ENCODE measurements at regions not wholly inside any gene's neighbourhood (a gene's known extent, or its start where the extent isn't known, plus 50 kb on each side); places are given as distances from the start of the nearest gene placed in this dataset.
A peak's percentile ranks its signal among the peaks of the same experiment; 100 is the strongest.

DNA sequence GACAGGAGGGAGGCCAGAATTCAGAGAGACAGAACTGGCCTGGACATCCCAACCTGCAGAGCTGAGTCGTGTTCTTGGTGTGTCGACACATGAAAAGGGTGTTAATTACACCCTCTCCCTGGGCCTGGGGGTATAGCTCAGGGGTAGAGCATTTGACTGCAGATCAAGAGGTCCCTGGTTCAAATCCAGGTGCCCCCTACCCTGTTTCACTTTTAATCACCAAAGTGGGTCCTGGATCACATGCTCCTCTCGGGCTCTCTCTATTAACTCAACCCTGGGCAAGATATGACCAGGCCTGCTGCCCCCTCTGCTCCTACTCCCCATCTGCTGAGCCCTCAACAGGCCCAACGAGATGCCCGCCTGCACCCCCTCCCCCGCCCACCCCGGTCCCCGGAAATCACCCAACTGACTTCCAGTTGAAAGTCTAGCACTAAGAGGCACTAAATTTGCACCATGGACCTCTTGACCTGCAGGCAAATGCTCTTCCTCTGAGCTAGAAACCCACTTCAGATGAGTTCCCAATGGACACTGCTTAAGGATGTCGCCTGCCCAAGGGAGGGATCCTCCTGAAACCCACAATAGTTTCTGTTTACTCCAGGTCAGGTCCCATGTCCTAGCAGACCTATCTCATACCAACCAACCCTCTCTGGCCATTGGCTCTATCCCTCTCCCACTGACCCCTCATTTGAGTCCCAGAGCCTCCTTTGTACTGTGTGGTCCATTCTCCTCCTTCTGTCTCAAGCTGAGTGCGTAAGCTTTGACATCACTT is 137.6 kb downstream of the ZNF467 start:
- TF ChIP-seq, protein P1, sequence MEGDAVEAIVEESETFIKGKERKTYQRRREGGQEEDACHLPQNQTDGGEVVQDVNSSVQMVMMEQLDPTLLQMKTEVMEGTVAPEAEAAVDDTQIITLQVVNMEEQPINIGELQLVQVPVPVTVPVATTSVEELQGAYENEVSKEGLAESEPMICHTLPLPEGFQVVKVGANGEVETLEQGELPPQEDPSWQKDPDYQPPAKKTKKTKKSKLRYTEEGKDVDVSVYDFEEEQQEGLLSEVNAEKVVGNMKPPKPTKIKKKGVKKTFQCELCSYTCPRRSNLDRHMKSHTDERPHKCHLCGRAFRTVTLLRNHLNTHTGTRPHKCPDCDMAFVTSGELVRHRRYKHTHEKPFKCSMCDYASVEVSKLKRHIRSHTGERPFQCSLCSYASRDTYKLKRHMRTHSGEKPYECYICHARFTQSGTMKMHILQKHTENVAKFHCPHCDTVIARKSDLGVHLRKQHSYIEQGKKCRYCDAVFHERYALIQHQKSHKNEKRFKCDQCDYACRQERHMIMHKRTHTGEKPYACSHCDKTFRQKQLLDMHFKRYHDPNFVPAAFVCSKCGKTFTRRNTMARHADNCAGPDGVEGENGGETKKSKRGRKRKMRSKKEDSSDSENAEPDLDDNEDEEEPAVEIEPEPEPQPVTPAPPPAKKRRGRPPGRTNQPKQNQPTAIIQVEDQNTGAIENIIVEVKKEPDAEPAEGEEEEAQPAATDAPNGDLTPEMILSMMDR (IDR thresholded peaks at IDR 0.05) = no peak

DNA sequence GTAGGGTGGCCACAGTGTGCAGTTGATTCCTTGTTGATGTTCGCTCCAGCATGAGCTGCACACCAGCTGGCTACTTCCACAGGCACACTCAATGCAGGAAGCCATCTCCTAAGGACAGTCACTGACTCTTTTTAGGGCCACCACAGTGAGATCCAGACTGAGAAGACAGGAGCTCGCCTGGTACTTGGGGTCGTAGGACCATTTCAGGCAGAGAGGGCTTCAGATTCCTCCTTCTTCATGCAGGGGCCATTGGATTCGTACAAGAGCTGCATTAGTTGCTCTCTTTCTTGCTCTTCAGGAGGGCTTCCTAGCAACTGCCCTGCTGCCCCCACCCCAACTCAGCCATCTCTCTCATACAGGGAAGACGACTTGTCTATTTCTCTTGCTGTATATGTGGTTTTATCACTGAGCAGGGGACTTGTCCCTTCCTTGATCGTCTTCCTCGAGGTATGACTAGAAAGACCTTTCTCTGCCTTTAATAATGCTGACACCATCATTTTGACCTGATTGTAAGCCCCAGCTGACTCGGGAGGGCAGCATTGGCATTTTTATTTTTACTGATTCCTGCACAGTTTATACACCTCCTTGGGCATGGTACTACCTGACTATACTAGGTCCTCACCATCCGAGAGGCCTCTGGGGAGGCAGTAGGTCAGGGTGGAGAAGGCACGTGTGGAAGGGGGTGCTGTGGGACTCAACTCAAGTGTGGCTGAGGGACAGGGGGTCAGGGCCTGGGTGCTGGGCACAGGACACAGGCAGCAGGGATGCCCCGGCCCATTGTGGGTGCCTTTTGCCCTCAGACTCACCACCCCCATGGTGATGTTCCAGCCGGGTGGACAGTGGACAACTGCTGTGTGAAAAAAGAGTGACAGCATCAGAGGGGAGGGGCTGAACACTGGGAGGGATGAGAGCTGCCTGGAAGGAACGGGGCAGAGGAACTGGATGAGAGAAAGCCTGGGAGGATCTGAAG is 136.7 kb upstream of the ZNF746 start:
- TF ChIP-seq, protein P1 (IDR thresholded peaks at IDR 0.05) = no peak

DNA sequence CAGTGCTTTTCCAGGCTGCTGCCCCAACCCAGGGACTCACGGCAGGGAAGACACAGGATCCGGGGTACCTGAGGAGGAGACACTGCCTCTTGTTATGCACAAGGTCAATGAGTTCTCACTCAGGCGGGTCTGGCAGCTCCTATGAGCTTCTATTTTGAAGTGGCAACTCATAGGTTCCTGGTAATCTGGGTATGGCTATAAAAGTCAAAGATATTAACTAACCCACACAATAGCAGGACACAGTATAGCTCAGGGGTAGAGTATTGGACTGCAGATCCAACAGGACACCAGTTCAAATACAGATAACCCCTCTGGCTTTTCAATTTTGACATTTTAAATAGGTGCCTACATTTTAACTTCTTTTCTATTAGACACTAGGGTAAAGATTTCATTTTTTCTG is 130.3 kb upstream of the ZNF746 start:
- TF ChIP-seq, protein P1 (IDR thresholded peaks at IDR 0.05) = no peak

DNA sequence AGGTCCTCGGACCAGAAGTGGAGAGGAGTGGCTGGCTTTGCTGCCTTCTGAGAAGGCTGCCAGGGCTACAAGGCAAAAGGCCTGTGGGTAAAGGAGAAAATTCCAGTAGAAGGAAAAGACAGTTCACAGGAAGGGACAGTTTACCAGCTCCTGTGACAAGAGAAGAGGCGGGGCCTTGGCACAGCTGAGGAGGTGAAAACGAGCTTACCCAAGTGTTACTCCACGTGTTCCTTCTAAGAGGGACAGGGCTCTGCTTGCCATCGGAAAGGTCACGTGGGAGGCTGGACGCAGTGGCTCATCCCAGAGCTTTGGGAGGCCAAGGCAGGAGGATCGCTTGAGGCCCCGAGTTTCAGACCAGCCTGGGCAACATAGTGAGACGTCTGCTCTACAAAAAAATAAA is 129.4 kb upstream of the ZNF746 start:
- TF ChIP-seq, protein P1 (IDR thresholded peaks at IDR 0.05) = no peak

DNA sequence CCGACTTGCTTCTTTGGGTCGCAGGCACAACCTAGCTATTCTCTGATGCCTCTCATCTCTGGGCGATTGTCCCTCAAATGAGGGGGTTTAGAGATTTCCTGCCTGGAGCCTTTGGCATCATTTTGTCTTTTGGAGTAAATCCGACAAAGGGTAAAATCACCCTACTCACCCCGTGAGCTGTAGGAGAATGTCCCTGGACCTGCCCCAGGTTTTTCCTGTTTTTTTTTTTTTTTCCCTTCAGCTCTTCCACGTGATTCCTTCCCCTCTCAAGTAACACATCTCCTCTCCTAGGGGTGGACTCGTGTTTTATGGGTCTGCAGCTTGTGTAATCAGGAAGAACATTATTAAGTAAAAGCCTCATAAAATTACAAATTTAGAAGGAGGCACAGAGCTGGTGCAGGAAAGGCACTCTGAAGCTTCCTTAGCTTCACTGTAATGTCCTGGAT is 128.4 kb upstream of the ZNF746 start:
- TF ChIP-seq, protein P1 (IDR thresholded peaks at IDR 0.05) = no peak

DNA sequence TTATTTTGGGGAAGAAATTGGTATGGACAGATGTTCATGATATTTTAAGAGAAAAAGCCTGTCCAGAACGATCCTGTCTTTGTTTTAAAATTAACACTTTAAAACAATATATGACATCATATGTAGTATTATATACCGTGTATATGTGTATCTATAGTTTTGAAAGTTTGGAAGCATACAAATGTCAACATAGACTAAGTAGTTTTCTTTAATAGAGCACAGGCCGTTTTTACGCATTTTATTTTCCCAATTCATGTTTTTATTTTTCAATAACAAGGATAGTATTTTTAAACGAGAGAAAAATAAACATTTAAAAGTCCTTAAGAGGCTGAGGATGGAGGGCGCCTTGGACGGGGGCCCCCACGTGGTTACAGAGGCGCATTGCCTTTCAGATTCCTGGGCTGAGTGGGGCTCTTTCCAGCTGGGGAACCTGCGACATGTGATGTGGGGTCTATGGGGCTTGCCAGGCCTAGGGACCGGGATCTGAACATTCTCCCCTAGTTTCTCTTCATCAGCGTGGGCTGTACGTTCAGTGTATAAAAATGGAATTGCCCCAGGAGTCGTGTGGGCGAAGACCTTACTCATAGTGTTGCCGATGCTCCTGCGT is 127.8 kb upstream of the ZNF746 start:
- TF ChIP-seq, protein P1 (IDR thresholded peaks at IDR 0.05) = peak; percentile 78
